ENCODE measurements at regions not wholly inside any gene's neighbourhood (a gene's known extent, or its start where the extent isn't known, plus 50 kb on each side); places are given as distances from the start of the nearest gene placed in this dataset.

DNA sequence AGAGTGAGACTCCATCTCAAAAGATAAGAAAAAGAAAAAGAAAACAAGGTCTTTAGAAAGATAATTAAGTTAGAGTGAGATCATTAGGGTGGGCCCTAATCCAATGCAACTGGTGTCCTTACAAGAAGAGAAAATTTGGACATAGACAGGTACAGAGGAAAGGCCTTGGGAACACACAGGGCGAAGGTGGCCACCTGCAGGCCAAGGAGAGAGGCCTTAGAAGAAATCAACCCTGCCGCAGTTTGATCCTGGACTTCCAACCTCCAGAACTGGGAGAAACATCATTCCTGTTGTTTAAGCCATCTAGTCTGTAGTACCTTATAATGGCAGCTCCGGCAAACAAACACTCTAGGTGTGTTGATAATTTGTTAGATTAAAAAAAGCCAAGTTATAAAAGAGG lies 491.9 kb downstream of the MED13L start:
- TF ChIP-seq POLR2A (IDR thresholded peaks at IDR 0.05) (no peak), CTCF (IDR thresholded peaks at IDR 0.05 in 4 of 5, conservative IDR thresholded peaks at IDR 0.05 in 1 of 5) (no peak)

Data from gastrocnemius medialis (tissue), 4 donors.